ENCODE measurements at regions not wholly inside any gene's neighbourhood (a gene's known extent, or its start where the extent isn't known, plus 50 kb on each side); places are given as distances from the start of the nearest gene placed in this dataset.

GRCh38 chr6:147003186-147003585 is 201.0 kb upstream of the STXBP5 start:
- Mint-ChIP-seq H3K4me1 (ENCODE audit: low read depth in 2 of 2) (no peaks in the 10 kb centered on the region), H3K36me3 (ENCODE audit: insufficient read depth) (no peaks in the 10 kb centered on the region), H3K9me3 (no peaks in the 10 kb centered on the region), H3K27ac (no peak overlapping the region), H3K4me3 (no peak overlapping the region), H3K27me3 (peaks cover 0 to 6% of the 10 kb centered on the region in 2 donors)
- DNase-seq = no peak
- ATAC-seq (replicated peaks) = no peak

DNA sequence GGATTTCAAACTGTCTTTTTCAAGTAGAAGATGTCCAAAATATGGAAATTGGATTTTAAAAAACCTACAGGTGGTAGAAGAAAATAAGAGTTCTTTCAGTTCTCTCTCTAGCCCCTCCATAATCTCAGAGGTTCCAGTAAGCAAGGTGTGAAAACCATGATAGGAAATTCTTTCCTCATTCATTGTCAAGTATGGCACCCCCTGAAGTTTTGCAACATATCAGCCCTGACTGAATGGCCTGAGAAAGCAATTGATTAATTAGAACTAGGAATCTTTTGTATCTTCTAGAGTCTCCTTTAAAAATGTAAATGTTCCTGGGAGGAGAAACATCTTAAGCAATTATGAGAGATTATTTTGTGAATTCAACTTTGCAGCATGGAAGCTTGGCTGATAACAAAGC is 198.7 kb upstream of the STXBP5 start:
- DNase-seq (no peak), ATAC-seq (replicated peaks) (no peak)
- Mint-ChIP-seq H3K27ac (no peak overlapping the region), H3K9me3 (no peaks in the 10 kb centered on the region), H3K4me1 (ENCODE audit: low read depth in 2 of 2) (no peaks in the 10 kb centered on the region), H3K27me3 (peaks cover 8 to 15% of the 10 kb centered on the region in 2 donors), H3K36me3 (ENCODE audit: insufficient read depth) (no peaks in the 10 kb centered on the region), H3K4me3 (no peak overlapping the region)

- Mint-ChIP-seq H3K36me3 (ENCODE audit: insufficient read depth) (no peaks in the 10 kb centered on the region), H3K4me3 (no peak overlapping the region)
Observed at GRCh38 chr6:147007441-147007840, 196.8 kb upstream of the STXBP5 start.

DNA sequence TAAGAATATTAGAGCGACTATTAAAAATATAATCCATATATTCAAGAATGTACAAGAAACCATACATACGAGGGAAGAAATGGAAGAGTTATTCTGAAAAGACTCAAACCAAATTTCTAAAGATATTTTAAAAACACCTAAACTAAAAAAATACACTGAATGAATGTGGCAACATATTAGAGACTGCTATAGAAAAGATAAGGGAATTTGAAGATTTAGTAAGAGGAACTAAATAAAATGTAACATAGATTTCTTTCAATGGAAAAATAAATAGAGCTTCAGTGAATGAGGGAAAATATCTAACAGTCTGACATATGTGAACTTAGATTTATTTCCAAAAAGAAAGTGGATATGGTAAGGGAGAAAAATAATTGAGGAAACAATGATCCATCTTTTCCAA is 194.9 kb upstream of the STXBP5 start:
- ATAC-seq (replicated peaks) (no peak), DNase-seq (no peak)
- Mint-ChIP-seq H3K36me3 (ENCODE audit: insufficient read depth) (no peaks in the 10 kb centered on the region), H3K4me3 (no peak overlapping the region), H3K9me3 (no peaks in the 10 kb centered on the region), H3K27ac (no peak overlapping the region), H3K4me1 (ENCODE audit: low read depth in 2 of 2) (no peaks in the 10 kb centered on the region), H3K27me3 (peaks cover 8 to 15% of the 10 kb centered on the region in 2 donors)

More at GRCh38 chr6:147007441-147007840, 196.8 kb upstream of the STXBP5 start:
- Mint-ChIP-seq H3K4me1 (ENCODE audit: low read depth in 2 of 2) (no peaks in the 10 kb centered on the region), H3K9me3 (no peaks in the 10 kb centered on the region), H3K27ac (no peak overlapping the region), H3K27me3 (peaks cover 8 to 15% of the 10 kb centered on the region in 2 donors)
- ATAC-seq (replicated peaks) = no peak
- no peak for DNase-seq

DNA sequence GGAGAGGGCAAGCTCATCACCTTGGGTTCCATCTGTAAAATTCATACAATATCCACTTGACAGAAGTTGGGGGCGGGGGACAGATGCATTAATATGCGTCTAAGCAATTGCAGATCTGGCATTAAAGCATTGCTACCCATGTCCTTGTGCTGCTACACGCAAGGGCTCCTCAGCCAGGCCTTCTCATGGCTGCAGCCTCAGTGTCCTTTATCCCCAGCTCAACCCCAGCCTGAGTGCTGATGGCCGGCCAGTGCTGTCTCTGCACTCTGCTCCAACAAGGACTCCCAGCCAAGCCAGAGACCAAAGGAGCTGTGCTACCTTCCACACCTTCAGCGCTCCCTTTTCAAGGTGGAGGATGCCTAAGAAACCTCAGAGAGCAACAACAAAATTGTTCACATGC is 188.5 kb upstream of the STXBP5 start:
- Mint-ChIP-seq H3K27me3 (peaks cover 0 to 6% of the 10 kb centered on the region in 2 donors), H3K36me3 (ENCODE audit: insufficient read depth) (no peaks in the 10 kb centered on the region), H3K4me1 (ENCODE audit: low read depth in 2 of 2) (no peaks in the 10 kb centered on the region), H3K27ac (no peak overlapping the region), H3K9me3 (no peaks in the 10 kb centered on the region), H3K4me3 (no peak overlapping the region)
- no peak for ATAC-seq (replicated peaks)
- DNase-seq = no peak

GRCh38 chr6:147016440-147016839 is 187.8 kb upstream of the STXBP5 start:
- no peak for ATAC-seq (replicated peaks)
- Mint-ChIP-seq H3K27ac (no peak overlapping the region), H3K27me3 (peaks cover 0 to 6% of the 10 kb centered on the region in 2 donors), H3K4me3 (no peak overlapping the region), H3K4me1 (ENCODE audit: low read depth in 2 of 2) (no peaks in the 10 kb centered on the region), H3K36me3 (ENCODE audit: insufficient read depth) (no peaks in the 10 kb centered on the region), H3K9me3 (no peaks in the 10 kb centered on the region)
- no peak for DNase-seq

DNA sequence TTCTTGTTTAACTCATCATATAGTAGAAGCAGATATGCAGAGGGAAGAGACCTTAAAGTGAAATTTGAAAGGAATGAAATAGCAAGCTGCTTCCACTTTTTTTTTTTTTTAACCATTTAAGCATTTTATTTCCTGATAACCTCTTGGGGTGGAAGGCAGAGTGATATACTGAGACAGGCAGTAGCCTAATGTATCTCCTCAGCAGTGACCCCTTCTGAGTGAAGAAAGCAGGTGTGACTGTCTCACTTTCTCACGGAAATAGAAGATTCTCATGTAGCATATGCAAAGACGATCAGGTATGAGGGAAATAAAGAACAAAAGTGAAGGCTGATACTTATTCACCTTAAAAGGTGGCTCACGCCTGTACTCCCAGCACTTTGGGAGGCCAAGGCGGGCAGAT is 187.1 kb upstream of the STXBP5 start:
- no peak overlapping the region for H3K27ac Mint-ChIP-seq
- H3K4me1 Mint-ChIP-seq (ENCODE audit: low read depth in 2 of 2) = no peaks in the 10 kb centered on the region
- ATAC-seq (replicated peaks) (no peak), DNase-seq (no peak)
- peaks cover 0 to 6% of the 10 kb centered on the region in 2 donors for H3K27me3 Mint-ChIP-seq
- no peak overlapping the region for H3K4me3 Mint-ChIP-seq
- no peaks in the 10 kb centered on the region for H3K9me3 Mint-ChIP-seq
- H3K36me3 Mint-ChIP-seq (ENCODE audit: insufficient read depth) = no peaks in the 10 kb centered on the region

DNA sequence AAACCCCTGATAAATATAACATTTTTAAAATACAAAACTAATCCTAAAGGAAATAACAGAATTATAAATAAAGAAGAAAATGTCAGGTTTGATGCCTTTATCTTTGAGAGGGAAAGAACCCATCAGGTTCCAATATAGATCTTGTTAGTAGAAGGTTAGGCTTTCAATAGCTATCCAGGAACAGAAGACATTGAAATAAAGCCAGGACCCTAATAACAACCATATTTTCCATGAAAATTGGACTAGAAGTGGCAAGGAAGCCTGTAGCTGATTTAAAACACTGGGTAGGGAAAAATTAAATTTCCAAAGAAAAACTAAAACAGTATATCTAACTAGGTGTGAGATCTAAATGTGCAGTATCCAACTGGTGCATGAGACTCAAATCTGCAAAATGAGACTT is 185.2 kb upstream of the STXBP5 start:
- H3K9me3 Mint-ChIP-seq = no peaks in the 10 kb centered on the region
- H3K4me3 Mint-ChIP-seq = no peak overlapping the region
- peaks cover 0 to 6% of the 10 kb centered on the region in 2 donors for H3K27me3 Mint-ChIP-seq
- H3K36me3 Mint-ChIP-seq (ENCODE audit: insufficient read depth) = no peaks in the 10 kb centered on the region
- no peak overlapping the region for H3K27ac Mint-ChIP-seq
- H3K4me1 Mint-ChIP-seq (ENCODE audit: low read depth in 2 of 2) = no peaks in the 10 kb centered on the region
- no peak for ATAC-seq (replicated peaks)
- no peak for DNase-seq

GRCh38 chr6:147022041-147022440 is 182.2 kb upstream of the STXBP5 start:
- no peak overlapping the region for H3K27ac Mint-ChIP-seq
- no peak for ATAC-seq (replicated peaks)
- H3K4me3 Mint-ChIP-seq = no peak overlapping the region
- no peaks in the 10 kb centered on the region for H3K4me1 Mint-ChIP-seq (ENCODE audit: low read depth in 2 of 2)
- no peaks in the 10 kb centered on the region for H3K9me3 Mint-ChIP-seq
- no peak for DNase-seq
- H3K27me3 Mint-ChIP-seq = peaks cover 5 to 6% of the 10 kb centered on the region in 2 donors
- no peaks in the 10 kb centered on the region for H3K36me3 Mint-ChIP-seq (ENCODE audit: insufficient read depth)

- Mint-ChIP-seq H3K4me1 (ENCODE audit: low read depth in 2 of 2) (no peaks in the 10 kb centered on the region), H3K27ac (no peak overlapping the region), H3K36me3 (ENCODE audit: insufficient read depth) (no peaks in the 10 kb centered on the region), H3K9me3 (no peaks in the 10 kb centered on the region), H3K4me3 (no peak overlapping the region), H3K27me3 (peaks cover 2 to 5% of the 10 kb centered on the region in 2 donors)
- ATAC-seq (replicated peaks) (no peak), DNase-seq (no peak)
Observed at GRCh38 chr6:147023148-147023547, 181.1 kb upstream of the STXBP5 start.

DNA sequence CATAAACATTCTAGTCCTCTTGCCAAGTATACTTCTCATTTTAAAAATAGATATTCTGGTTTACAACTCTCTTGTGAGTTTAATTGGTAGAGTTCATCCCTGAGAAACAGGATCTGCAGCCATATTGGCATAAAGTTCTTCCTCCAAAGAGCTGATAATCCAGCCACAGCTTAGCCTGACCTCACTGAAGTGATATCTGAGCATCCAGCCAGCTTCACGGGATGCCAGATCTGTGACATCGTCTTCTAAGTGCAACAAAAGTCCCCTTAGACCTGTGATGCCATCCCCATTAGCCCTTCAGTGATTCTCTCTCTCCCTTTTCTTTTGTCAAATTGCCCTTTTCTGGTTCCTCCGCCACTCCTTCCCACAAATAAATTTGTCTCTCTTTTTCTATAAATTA is 180.6 kb upstream of the STXBP5 start:
- no peak for ATAC-seq (replicated peaks)
- no peak for DNase-seq
- Mint-ChIP-seq H3K4me3 (no peak overlapping the region), H3K4me1 (ENCODE audit: low read depth in 2 of 2) (no peaks in the 10 kb centered on the region), H3K9me3 (no peaks in the 10 kb centered on the region), H3K27me3 (peaks cover 0 to 5% of the 10 kb centered on the region in 2 donors), H3K36me3 (ENCODE audit: insufficient read depth) (no peaks in the 10 kb centered on the region), H3K27ac (no peak overlapping the region)

DNA sequence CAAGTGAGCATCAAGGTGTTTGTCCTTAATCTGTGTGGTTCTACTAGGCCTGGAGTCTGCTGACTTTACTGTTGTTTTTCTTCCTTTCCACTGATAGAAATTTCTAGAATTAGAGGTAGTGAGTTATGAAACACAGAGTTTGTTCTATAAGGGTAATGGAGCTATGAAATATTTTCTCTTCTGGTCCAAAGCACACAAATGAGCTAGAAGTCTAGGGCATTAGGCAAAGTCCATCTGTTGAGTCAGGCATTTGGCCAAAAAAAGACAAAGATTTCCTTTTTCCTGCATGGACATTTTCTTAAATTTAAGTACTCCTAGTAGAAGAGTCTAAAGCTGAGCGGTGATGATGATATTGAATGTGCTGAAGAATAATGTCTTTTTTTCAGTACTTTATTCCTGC is 174.3 kb upstream of the STXBP5 start:
- DNase-seq (no peak), ATAC-seq (replicated peaks) (no peak)
- Mint-ChIP-seq H3K27me3 (peaks cover 0 to 10% of the 10 kb centered on the region in 2 donors), H3K4me1 (ENCODE audit: low read depth in 2 of 2) (no peaks in the 10 kb centered on the region), H3K27ac (no peak overlapping the region), H3K4me3 (no peak overlapping the region), H3K36me3 (ENCODE audit: insufficient read depth) (no peaks in the 10 kb centered on the region), H3K9me3 (no peaks in the 10 kb centered on the region)

GRCh38 chr6:147033267-147033666 is 170.9 kb upstream of the STXBP5 start:
- no peak overlapping the region for H3K4me3 Mint-ChIP-seq
- H3K27me3 Mint-ChIP-seq = peaks cover 0 to 5% of the 10 kb centered on the region in 2 donors
- ATAC-seq (replicated peaks) (no peak), DNase-seq (no peak)
- H3K27ac Mint-ChIP-seq = no peak overlapping the region
- H3K36me3 Mint-ChIP-seq (ENCODE audit: insufficient read depth) = no peaks in the 10 kb centered on the region
- H3K9me3 Mint-ChIP-seq = no peaks in the 10 kb centered on the region
- H3K4me1 Mint-ChIP-seq (ENCODE audit: low read depth in 2 of 2) = no peaks in the 10 kb centered on the region

- no peak overlapping the region for H3K27ac Mint-ChIP-seq
- DNase-seq = no peak
- H3K9me3 Mint-ChIP-seq = no peaks in the 10 kb centered on the region
- H3K4me3 Mint-ChIP-seq = no peak overlapping the region
- no peaks in the 10 kb centered on the region for H3K36me3 Mint-ChIP-seq (ENCODE audit: insufficient read depth)
- no peak for ATAC-seq (replicated peaks)
- H3K27me3 Mint-ChIP-seq = peaks cover 0 to 5% of the 10 kb centered on the region in 2 donors
- H3K4me1 Mint-ChIP-seq (ENCODE audit: low read depth in 2 of 2) = no peaks in the 10 kb centered on the region
Observed at GRCh38 chr6:147035886-147036285, 168.3 kb upstream of the STXBP5 start.

DNA sequence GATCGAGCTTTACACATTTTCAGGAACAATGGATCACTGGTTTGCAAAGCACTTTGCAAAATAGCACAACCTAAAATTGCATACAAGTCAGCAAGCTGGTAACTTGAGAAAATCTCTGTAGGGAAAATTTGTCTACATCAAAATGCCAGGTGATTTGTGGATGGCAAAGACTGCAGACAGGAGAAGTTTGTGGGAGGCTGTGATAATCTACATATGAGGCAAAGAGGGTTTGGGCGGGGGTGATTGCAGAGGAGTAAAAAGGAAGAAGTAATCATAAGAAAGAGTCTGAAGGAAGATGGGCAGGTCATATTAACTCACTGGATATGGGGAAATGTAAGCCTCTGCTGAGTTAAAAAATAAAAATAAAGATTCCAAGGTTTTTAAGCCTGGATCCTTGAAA is 166.3 kb upstream of the STXBP5 start:
- Mint-ChIP-seq H3K36me3 (ENCODE audit: insufficient read depth) (no peaks in the 10 kb centered on the region), H3K27ac (no peak overlapping the region), H3K27me3 (peaks cover 0 to 6% of the 10 kb centered on the region in 2 donors), H3K9me3 (no peaks in the 10 kb centered on the region), H3K4me3 (no peak overlapping the region), H3K4me1 (ENCODE audit: low read depth in 2 of 2) (no peaks in the 10 kb centered on the region)
- ATAC-seq (replicated peaks) = no peak
- no peak for DNase-seq
